ENCODE measurements at regions not wholly inside any gene's neighbourhood (a gene's known extent, or its start where the extent isn't known, plus 50 kb on each side); places are given as distances from the start of the nearest gene placed in this dataset.

DNA sequence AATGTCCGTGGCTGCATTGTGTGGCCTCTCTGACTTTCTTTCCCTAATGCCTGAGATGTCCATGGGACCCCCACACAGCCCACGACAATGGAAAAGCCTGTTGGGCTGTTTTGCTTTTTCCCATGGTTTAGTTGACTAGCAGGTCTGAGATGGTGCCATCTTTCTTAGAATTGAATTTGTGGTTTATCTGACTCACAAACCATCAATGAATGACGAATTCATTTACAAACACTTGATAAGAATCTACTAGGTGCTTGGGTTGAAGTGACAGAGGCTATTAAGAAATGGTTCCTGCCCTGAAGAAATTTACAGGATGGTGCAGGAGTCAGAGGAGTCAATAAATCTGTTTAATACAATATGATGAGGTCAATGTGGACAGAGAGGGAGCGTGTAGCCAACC lies 75.4 kb downstream of the OTUD1 start:
- H3K4me1 ChIP-seq (ENCODE audit: control insufficient read depth in 1 of 2, insufficient read depth in 1 of 2, low read depth in 1 of 2, low read length in 1 of 2) = peaks cover 5 to 7% of the 10 kb centered on the region in 2 experiments
- no peak for TF ChIP-seq CTCF (IDR thresholded peaks at IDR 0.05)
- no peaks in the 10 kb centered on the region for H3K36me3 ChIP-seq
- peaks cover 5% of the 10 kb centered on the region for H3K27me3 ChIP-seq
- no peak overlapping the region for H3K27ac ChIP-seq
- no peak overlapping the region for H3K4me3 ChIP-seq (ENCODE audit: low read depth in 1 of 2, low read length in 1 of 2)
- H3K9me3 ChIP-seq = no peaks in the 10 kb centered on the region

DNA sequence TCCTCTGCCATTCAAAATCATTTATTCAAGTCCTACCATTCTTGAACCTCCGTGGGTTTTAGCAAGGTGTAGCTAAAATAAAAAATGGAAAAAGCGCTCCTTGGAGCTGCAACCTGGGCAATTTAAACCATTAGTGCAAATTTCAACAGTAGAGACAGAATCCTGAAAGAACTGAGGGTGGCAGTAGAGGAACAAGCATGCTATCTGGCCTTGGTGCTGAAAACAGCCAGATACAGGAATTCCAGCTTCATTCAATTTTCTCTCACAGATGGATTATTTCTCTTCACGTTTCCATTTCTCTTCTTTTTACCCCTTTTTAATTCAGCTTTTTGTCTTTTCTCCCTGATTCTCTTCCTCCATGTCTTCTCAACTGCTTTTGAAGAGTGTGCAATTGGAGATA lies 77.7 kb downstream of the OTUD1 start:
- Histone ChIP-seq H3K27ac (no peak overlapping the region), H3K27me3 (peaks cover 5% of the 10 kb centered on the region), H3K4me1 (ENCODE audit: control insufficient read depth in 1 of 2, insufficient read depth in 1 of 2, low read depth in 1 of 2, low read length in 1 of 2) (peaks cover 5 to 7% of the 10 kb centered on the region in 2 experiments), H3K9me3 (no peaks in the 10 kb centered on the region), H3K36me3 (no peaks in the 10 kb centered on the region), H3K4me3 (ENCODE audit: low read depth in 1 of 2, low read length in 1 of 2) (no peak overlapping the region)
- TF ChIP-seq CTCF (IDR thresholded peaks at IDR 0.05) = peak; percentile 22

- peaks cover 5% of the 10 kb centered on the region for H3K27me3 ChIP-seq
- H3K9me3 ChIP-seq = no peaks in the 10 kb centered on the region
- no peak for TF ChIP-seq CTCF (IDR thresholded peaks at IDR 0.05)
- no peaks in the 10 kb centered on the region for H3K36me3 ChIP-seq
- H3K27ac ChIP-seq = no peak overlapping the region
- no peak overlapping the region for H3K4me3 ChIP-seq (ENCODE audit: low read depth in 1 of 2, low read length in 1 of 2)
- H3K4me1 ChIP-seq (ENCODE audit: control insufficient read depth in 1 of 2, insufficient read depth in 1 of 2, low read depth in 1 of 2, low read length in 1 of 2) = peaks cover 5 to 6% of the 10 kb centered on the region in 2 experiments
These were observed 78.3 kb downstream of the OTUD1 start for GRCh38 chr10:23517155-23517554.

- Histone ChIP-seq H3K27ac (no peak overlapping the region), H3K4me3 (ENCODE audit: low read depth in 1 of 2, low read length in 1 of 2) (no peak overlapping the region), H3K27me3 (no peaks in the 10 kb centered on the region), H3K4me1 (ENCODE audit: control insufficient read depth in 1 of 2, insufficient read depth in 1 of 2, low read depth in 1 of 2, low read length in 1 of 2) (no peaks in the 10 kb centered on the region), H3K9me3 (no peaks in the 10 kb centered on the region), H3K36me3 (no peaks in the 10 kb centered on the region)
- no peak for TF ChIP-seq CTCF (IDR thresholded peaks at IDR 0.05)
These were observed 82.9 kb downstream of the OTUD1 start for GRCh38 chr10:23521735-23522134.

- Histone ChIP-seq H3K9me3 (no peaks in the 10 kb centered on the region), H3K27me3 (no peaks in the 10 kb centered on the region), H3K36me3 (no peaks in the 10 kb centered on the region), H3K27ac (no peak overlapping the region), H3K4me3 (ENCODE audit: low read depth in 1 of 2, low read length in 1 of 2) (no peak overlapping the region), H3K4me1 (ENCODE audit: control insufficient read depth in 1 of 2, insufficient read depth in 1 of 2, low read depth in 1 of 2, low read length in 1 of 2) (no peaks in the 10 kb centered on the region)
- no peak for TF ChIP-seq CTCF (IDR thresholded peaks at IDR 0.05)
These were observed 83.5 kb downstream of the OTUD1 start for GRCh38 chr10:23522345-23522744.

DNA sequence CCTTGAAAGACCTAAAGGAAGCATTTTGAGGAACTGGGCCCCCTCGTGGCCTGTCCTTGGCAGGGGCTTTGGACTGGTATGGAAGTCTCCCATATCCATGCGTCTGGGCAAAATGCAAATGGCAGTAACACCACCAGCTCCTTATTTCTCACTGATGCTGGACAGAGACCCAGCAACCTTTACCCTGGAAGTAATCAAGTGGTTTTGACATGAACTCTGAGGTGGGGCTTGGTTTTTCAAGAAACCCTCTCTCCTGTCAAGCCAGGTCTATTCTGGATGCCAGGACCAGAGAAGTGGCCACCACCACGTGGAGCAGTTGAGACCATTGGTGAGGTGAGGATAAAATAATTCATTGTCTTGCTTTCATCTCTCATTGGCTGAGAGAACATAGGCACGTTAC lies 84.4 kb downstream of the OTUD1 start:
- Histone ChIP-seq H3K27me3 (no peaks in the 10 kb centered on the region), H3K4me3 (ENCODE audit: low read depth in 1 of 2, low read length in 1 of 2) (no peak overlapping the region), H3K27ac (no peak overlapping the region), H3K36me3 (no peaks in the 10 kb centered on the region), H3K9me3 (no peaks in the 10 kb centered on the region), H3K4me1 (ENCODE audit: control insufficient read depth in 1 of 2, insufficient read depth in 1 of 2, low read depth in 1 of 2, low read length in 1 of 2) (no peaks in the 10 kb centered on the region)
- TF ChIP-seq CTCF (IDR thresholded peaks at IDR 0.05) = no peak

All from neutrophil (primary cell).